IPS-NIHi7 (cell line): ENCODE measurements at regions not wholly inside any gene's neighbourhood (a gene's known extent, or its start where the extent isn't known, plus 50 kb on each side); places are given as distances from the start of the nearest gene placed in this dataset.
"Not testable (repeated sequence)": the region's sequence is repeated elsewhere in the genome, so short reads cannot be mapped to it uniquely, and the experiment has no call there.

Experiments
- DNase-seq: peaks from one replicate; pipeline ENCODE4 v3.0.0; 2012; ENCODE audit warnings: mixed read lengths; ENCODE audit errors: extremely low spot score

DNA sequence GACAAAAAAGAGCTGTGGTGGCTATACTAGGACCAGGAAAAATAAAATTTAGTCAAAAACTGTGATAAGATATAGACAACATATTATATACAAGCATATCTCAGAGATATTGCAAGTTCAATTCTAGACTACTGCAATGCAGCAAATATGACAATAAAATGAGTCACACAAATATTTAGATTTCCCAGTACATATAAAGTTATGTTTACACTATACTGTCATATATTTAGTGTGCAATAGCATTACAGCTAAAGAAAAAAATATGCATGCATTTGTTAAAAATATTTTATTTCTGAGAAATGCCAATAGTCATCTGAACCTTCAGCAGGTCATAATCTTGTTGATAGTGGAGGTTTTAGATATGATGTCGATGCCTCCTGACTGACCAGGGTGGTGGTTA lies 72.1 kb downstream of the AKR1C4 start:
- DNase-seq = no peak

DNA sequence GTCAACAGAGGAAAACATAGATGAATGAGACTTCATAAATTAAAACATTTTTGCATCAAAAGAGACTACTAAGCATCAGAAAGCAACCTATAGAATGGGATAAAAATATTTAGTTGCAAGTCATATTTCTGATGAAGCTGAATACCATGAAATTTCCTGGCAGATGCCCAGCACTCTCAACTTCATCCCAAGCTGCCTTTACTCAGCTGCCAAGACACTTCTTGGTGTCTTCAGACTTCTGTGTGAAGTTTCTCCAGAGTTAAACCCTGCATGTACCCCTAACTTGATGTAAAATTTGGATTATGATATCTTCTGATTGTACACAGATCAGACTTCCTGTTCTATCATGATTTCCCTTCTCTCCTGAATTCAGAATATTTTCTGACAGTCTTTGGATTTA lies 73.2 kb downstream of the AKR1C4 start:
- no peak for DNase-seq

DNA sequence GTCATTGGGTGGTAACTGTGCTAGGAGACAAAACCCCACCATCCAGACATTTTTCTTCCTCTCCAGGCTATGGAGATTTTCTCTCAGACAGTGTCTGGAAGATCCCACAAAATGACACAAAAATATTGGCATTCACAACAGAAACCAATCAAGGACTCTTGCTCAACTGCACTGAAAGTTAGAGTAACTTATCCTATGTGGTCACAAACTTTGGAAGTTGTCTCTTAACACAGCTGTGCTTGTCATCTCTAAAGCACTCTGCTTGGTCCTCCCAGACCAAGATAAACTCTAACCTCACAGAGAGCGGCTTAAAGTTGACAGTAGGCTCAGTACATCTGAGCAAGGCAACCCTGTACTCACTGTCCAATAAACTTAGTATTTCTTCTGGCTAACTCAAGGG lies 74.9 kb downstream of the AKR1C4 start:
- DNase-seq = no peak

DNA sequence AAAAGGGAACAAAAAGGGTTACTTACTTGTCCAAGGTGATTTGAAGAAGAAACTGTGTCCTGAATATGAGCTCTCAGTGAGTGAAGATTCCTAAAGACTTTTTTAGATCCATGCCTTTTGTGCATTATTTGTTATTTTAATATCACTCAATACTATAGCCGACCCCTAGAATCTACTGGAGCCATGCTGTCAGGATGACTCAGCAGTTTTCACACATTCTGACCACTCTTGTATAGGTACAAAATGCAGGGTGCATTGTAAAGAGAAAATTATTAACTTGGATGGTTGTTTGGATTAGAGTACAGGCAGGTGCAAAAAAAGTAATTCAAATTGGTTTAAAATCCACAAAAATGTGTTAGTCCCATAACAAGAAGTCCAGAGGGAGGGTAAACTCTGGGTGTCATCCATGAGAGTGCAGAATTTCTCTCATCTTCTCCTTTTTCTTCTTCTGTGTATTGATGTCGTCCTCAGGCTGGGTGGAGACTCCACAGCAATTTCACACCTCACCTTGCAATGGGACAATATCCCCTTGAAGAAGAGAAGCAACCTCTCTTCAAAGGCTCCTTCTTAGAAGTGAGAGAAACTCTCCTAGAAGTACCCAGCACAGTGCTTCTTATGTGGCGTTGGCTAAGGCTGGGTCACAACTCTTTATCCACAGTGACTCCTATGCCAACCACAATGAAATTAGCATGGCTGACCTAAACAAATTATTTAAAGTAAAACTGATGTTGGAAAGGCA lies 75.6 kb downstream of the AKR1C4 start:
- no peak for DNase-seq

DNA sequence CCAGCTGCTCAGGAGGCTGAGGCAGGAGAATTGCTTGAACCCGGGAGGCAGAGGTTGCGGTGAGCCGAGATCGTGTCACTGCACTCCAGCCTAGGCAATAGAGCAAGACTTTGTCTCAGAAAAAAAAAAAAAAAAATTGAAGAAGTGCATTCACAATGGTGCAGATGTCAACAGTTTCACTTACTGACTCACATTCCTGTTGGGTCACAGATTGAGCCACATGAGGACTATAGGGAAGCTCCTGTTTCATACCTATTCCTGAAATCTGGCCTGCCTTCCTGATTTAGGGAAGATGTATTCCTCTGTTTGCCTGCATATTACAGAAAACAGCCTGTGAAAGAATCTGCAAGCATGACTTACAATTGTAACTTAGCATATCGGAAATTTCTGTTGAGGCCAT lies 78.2 kb downstream of the AKR1C4 start:
- DNase-seq = no peak

DNA sequence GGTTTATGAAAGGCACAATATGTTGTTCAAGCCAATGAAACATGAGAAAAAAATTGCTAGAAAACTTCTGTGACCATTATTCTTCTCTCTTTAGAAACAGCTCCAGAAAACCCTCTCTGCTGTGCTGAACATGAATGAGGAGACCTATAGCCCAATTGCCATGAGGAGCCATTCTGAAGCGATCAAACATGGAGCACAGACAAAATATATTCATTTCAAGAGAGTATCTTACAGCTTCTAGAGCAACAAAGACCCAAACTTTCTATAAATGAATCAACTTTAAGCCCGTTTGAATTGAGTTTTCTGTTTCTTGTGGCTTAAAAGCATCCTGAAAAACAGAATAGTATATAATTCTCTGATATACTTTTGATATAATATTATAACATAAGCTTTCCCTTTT lies 83.4 kb upstream of the UCN3 start:
- DNase-seq = no peak

DNA sequence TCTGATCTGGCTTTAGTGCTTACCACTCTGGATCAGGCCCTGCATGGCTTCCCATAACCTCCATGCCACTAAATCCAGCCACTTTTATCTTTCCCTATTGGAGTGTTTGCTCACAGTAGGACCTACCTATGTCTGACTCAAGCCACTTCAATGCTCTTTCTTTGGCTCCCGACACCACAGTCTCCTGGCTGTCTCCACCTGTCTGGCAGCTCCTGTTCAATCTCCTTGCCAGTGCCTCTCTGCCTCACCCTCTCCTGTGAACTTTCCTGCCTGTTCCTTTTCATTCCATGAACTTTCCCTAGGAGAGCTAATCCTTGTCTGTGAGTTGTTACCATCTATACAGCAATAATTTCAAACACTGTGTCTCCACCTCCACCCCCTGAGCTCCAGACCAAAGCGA lies 82.6 kb upstream of the UCN3 start:
- DNase-seq = no peak

DNA sequence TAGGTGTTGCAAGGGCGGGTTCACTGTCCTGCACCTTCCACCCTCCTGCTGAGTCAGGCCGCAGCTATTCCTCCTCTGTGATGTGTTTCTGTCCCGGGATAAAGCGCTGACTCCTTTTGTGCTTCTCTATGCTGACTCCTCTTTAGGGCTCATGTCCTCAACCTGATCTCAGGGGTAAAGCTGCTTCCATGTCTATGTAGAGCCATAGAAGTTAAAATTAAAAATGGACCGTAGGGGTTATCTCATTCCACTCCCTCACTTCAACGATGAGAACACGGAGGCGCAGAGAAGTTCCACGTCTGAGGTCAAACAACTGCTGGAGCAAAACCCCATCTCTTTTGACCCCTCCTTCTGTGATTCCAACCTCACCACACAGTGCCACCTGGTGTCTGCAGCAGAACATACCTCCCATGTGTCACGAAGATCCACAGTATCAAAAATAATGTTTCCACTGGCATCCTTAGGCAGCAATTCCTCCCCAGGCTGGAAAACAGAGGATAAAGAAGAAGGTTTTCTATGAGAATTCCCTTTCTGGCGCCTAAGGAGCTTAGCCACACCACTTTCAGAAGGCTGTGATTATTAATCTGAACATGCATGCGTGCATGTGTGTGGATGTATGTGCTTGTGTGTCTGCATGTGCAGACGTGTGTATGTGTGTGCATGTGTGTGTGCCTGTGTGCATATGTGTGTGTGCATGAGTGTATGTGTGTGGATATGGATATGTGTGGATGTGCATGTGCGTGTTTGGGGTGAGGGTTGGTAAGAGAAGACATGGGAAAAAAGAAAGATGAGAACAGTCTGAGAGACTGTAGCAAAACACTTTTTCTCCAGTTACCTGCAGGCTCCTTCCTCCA lies 81.2 kb upstream of the UCN3 start:
- peak; percentile 70 for DNase-seq

DNA sequence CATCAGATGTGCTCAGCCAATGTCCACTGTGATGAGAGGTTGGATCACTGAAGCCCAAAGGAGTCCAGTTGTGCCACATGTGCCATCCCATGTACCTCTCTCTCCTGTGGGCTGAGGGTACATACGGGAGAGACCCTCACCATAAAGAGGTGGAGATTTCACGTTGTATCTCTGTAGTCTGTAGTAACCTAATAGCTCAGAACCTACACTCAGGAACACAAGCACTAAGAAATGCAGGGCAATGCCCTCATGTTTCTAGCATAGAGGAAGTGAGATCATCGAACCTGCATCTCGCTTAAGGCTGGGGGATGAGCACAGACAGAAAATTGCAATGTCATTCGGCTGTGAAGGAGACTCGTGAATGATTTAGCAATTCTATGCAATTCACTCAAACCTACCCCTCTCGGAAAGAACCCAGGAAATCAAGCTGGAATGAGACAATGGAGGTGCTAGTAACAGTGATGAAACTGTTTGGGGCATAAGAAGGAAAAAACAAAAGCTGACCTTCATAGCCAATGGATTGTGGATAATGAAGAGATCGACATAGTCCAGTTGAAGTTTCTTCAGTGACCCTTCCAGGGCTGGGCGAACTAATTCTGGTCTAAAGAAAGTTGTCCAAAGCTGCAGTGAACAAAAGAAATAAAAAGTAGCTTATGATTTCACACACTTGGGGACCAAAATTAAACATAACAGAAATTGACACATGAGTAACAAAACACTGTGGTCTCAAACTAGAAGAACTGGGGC lies 80.3 kb upstream of the UCN3 start:
- DNase-seq = no peak

DNA sequence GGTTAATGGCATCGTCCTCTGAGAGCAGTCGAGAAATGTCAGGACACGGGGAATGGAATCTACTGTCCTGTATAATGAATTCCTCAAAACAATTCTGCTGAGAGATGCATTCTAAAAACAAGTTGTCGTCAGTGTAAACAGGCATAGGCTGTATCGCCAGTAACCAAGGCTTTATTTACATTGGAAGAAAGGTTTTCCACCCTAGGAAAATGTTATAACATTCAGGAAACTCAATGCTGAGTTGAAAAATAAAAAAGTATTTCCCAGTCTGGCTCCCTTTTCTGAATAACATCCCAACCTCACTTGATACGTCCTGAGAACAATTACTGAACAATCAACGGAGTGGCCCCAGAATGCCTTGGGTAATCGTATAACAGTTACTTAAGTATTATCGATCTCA lies 79.6 kb upstream of the UCN3 start:
- no peak for DNase-seq

DNA sequence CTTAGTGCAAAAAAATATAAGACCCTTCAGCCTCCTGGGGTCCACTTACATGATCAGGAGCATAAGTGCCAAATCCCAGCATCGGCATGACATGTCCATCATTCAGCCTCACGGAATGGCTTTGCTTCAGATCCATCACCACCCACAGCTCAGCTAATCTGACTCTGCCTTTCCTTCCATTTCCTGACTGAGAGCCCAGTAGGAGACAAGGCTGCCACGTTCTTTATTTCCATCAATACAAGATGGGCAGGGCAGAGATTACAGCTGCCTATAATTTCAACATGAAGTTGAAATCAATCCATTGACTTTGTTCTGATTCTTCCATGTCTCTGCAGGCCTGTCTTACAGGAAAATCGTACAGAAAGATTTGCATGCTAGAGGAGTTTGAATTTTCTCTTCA lies 76.4 kb upstream of the UCN3 start:
- no peak for DNase-seq

DNA sequence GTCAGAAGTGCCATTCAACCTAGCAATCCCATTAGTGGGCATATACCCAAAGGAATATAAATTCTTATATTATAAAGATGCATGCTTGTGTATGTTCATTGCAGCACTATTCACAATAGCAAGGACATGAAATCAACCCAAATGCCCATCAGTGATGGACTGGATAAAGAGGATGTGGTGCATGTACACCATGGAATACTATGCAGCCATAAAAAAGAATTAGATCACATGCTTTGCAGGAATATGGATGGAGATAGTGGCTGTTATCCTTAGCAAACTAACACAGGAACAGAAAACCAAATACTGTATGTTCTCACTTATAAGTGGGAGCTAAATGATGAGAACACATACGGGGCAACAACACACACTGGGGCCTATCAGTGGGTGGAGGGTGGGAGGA lies 75.5 kb upstream of the UCN3 start:
- DNase-seq = not testable (repeated sequence)

DNA sequence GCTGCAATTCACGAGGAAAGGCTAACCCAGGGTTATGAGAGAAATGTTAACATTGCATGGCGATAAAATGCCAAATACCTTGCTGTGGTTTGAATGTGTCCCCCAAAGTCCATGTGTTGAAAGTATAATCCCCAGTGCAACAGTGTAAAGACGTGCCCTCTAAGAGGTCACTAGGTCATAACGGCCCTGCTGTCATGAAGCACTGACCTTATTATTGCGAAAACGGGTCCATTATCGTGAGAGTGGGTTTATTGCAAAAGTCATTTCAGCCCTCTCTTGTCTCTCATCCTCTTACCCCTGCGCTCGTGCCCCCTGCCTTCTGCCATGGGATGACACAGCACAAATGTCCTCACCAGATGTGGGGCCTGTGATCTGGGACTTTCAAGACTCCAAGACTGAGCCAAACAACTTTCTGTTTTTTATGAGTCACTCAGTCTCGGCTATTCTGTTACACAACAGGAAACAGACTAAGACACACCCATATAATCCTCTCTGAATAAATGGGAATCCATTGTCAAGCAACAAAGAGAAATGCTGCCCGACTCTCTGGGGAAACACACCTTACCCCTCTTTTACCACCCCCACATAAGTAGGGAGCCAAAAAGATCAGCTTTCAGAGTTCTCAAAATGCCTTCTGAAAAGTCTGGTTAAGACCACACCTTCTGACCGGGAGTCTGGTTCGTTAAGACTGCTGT lies 73.1 kb upstream of the UCN3 start:
- no peak for DNase-seq

DNA sequence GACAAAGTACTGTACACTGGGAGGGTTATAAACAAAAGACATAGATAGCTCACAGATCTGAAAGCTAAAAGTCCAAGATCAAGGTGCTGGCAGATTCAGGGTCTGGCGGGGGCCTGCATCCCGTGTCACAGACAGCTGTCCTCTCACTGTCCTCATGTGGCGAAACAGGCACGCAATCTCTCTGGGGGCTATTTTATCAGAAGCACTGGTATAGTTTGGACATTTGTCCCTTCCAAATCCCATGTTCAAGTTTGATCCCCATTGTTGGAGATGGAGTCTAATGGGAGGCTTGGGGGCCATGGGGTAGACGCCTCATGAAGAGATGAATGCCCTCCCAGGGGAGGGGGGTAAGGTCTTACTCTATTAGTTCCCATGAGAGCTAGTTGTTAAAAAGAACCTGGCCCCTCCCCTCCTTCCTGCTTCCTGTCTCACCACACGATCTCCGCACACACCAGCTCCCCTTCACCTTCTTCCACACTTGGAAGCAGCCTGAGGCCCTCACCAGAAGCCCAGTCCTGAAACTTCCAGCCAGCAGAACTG lies 72.5 kb upstream of the UCN3 start:
- DNase-seq = no peak

DNA sequence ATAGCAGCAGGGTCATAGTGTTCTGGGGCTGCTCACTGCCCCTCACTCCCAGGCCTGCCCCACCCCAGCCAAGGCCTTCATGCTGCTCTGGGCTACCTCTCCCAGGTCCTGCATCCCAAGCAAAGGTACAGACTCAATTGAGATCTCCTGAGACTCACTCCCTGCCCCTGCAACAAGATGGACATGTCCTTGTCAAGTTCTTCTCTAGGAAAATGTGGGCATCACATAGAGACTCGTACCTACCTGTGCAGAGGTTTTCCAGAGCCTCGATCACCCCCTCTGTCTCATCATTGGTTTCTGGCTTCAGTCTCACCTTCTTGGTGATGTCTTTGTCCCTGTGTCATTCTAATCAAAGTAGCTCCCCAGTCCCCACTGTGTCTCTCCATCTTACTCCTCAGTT lies 71.8 kb upstream of the UCN3 start:
- DNase-seq = not testable (repeated sequence)

DNA sequence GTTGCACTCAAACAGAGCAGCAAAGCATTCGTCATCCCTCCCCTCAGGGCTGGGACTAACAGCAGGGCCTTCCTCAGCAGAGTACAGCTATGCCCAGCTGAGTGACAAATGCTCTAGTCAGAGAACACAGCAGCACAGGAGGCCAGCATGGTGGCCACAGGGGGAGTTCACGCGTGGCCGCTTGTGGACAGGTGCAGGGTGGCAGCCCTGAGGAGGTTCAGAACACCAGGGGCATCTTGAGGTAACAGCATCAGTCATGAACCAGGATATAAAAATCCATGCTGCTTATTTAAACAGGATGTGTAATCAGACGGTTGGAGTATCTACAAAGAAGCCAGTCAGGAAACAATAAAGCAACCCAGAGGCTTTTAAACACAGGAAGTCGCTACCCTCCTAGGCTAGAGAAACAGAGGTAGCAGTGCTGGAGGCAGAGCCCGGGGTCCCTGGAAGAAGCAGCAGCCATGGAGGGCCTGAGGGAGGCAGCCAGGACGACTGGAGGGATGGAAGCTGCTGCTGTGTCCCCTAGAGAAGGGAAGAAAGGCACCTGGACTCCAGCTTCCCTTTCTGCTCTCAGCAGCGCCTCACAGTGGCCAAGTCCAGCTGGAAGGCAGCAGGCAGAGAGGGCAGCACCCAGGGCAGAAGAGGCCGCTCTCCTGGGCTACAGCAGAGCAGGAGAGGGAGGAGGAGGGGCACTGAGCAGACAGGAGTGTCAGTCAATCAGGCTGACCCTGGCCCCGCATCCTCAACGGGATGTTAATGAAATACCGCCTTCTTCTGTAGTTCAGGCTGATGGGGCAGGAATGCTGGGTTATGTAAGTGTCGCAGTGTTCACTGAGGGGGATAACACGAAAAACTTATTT lies 70.8 kb upstream of the UCN3 start:
- DNase-seq = peak; percentile 95

DNA sequence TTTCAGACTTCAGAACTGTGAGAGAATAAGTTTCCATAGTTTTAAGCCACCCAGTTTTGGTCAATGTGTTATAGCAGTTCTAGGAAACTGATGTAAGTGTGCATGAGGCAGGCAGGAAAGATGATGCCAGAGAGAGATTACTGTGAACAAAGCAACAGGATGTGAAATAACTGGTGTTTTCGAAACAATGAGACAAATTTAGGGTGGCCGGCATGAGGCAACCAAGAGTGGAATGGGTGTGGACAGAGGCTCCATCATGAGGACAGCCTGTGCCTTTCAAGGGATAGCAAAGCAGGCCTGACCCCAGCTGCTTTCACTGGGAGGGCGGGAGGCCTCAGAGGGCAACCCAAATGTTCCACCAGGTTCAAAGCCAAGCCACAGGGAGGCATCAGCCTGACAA lies 67.3 kb upstream of the UCN3 start:
- DNase-seq = no peak

DNA sequence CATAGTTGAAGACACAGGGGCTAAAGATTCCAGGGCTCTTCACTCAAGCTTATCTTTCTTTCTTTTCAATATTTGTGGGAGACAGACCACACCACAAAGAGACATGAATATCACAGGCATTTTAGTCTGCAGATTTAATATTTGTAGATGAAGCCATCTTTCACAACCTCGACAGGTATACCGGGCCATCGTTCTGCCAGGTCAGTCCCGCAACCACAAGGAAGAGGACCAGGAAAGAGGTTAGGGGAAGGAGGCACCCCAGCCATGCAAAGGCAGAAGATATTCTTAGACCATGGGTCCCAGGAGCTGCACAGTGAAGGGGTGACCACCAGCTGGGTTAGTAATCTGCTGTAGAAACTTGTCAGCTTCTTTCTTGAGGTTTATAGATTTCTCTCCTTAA lies 66.8 kb upstream of the UCN3 start:
- no peak for DNase-seq

DNA sequence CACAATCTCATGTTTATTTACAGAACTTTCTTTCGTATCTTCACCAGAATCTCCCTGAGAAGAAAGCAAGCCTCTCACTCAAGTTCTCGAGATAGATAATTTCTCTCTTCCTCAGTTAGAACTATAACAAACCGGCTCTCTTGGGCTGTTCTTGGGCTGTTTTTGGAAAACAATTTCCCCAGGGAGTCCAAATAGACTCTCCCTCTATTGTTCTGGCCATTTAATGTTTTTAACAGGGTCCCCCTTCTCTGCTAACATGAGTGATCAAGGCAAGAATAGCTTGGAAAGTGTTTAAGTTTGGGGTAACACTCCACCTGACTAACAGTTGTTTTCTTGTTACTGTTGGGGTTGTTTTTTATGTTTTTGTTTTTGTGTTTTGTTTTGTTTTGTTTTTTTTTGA lies 64.8 kb upstream of the UCN3 start:
- DNase-seq = no peak

DNA sequence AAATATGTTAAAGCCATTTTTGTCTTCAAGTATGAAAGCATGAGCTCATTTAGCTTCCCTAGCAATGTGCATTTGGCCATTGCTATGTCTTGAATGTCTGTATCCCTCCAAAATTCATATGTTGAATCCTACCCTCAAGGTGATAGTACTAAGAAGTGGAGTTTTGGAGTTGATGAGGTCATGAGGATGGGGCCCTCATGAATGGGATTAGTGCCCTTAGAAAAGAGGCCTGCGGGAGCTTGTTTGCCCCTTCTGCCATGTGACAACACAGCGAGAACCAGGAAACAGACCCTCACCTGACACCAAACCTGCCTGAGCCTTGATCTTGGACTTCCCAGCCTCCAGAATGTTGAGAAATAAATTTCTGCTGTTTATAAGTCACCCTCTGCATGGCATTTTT lies 61.3 kb upstream of the UCN3 start:
- no peak for DNase-seq

DNA sequence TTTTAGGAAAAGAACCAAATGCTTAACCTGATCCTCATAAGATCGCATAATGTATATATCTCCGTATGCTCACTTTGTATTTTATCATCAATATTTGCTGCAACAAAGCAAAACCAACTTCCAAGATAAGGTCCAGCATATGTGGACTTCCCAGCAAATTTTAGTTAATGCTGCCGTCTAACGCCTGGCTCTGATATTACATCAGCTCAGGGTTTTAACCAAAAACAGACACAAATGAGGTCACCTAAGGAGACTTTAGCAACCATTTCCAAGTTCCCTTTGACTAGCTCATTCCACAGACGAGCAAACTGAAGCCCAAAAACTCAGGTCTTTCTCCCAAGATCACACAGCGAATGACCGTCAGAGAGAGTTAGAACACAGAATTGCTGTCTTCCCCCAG lies 59.4 kb upstream of the UCN3 start:
- DNase-seq = no peak
